Mesothelial cell of epicardium (in vitro differentiated cells): ENCODE measurements at regions not wholly inside any gene's neighbourhood (a gene's known extent, or its start where the extent isn't known, plus 50 kb on each side); places are given as distances from the start of the nearest gene placed in this dataset.

Source experiments
- DNase-seq, 2 experiments: peaks; one replicate each; pipeline ENCODE4 v3.0.0; 2021; ENCODE audit warnings: low spot score in 2 of 2; ENCODE audit not compliant: unreplicated experiment in 2 of 2
- H3K27ac Mint-ChIP-seq: 2 replicates; pipeline ENCODE4 v1.8.0; 2021; ENCODE audit warnings: mixed read lengths
- H3K27me3 Mint-ChIP-seq: 2 replicates; pipeline ENCODE4 v1.8.0; 2021; ENCODE audit warnings: low read depth, mixed read lengths
- H3K36me3 Mint-ChIP-seq: 2 replicates; pipeline ENCODE4 v1.8.0; 2021; ENCODE audit warnings: mixed read lengths
- H3K4me1 Mint-ChIP-seq: 2 replicates; pipeline ENCODE4 v1.8.0; 2021; ENCODE audit warnings: mixed read lengths
- H3K4me3 Mint-ChIP-seq: 2 replicates; pipeline ENCODE4 v1.8.0; 2021; ENCODE audit warnings: mild to moderate bottlenecking, moderate library complexity, mixed read lengths
- H3K9me3 Mint-ChIP-seq: 2 replicates; pipeline ENCODE4 v1.8.0; 2021; ENCODE audit warnings: mixed read lengths
- CTCF ChIP-seq: fragments of 200-600 bp; sonication (generic); IDR thresholded peaks from one replicate; pipeline ENCODE4 v1.5.0; 2021; ENCODE audit warnings: antibody characterized with exemption; ENCODE audit not compliant: unreplicated experiment

- Mint-ChIP-seq H3K4me3 (no peak overlapping the region), H3K36me3 (no peaks in the 10 kb centered on the region), H3K27ac (no peak overlapping the region), H3K9me3 (no peaks in the 10 kb centered on the region), H3K4me1 (peaks cover 44% of the 10 kb centered on the region), H3K27me3 (no peaks in the 10 kb centered on the region)
- no peak for TF ChIP-seq CTCF
- DNase-seq, result no peak
Measured at GRCh38 chr16:85348065-85348840, 236.0 kb upstream of the CIBAR2 start.

- H3K4me3 Mint-ChIP-seq, result no peak overlapping the region
- no peaks in the 10 kb centered on the region for H3K9me3 Mint-ChIP-seq
- no peaks in the 10 kb centered on the region for H3K27me3 Mint-ChIP-seq
Measured at GRCh38 chr16:85348911-85349334, 236.7 kb upstream of the CIBAR2 start.

GRCh38 chr16:85349365-85350145 lies 237.3 kb upstream of the CIBAR2 start:
- Mint-ChIP-seq H3K9me3 (no peaks in the 10 kb centered on the region), H3K36me3 (no peaks in the 10 kb centered on the region), H3K27ac (peak overlapping the region; percentile 86), H3K4me3 (no peak overlapping the region), H3K4me1 (peaks cover 57% of the 10 kb centered on the region), H3K27me3 (no peaks in the 10 kb centered on the region)
- TF ChIP-seq CTCF, result no peak
- DNase-seq, result no peak

More at GRCh38 chr16:85348911-85349334, 236.7 kb upstream of the CIBAR2 start:
- Mint-ChIP-seq H3K4me1 (peaks cover 50% of the 10 kb centered on the region), H3K36me3 (no peaks in the 10 kb centered on the region), H3K27ac (peak overlapping the region; percentile 69)
- TF ChIP-seq CTCF, result no peak
- DNase-seq, result no peak

- H3K27ac Mint-ChIP-seq, result peak overlapping the region; percentile 87
- H3K27me3 Mint-ChIP-seq, result no peaks in the 10 kb centered on the region
- H3K4me1 Mint-ChIP-seq, result peaks cover 63% of the 10 kb centered on the region
- no peaks in the 10 kb centered on the region for H3K36me3 Mint-ChIP-seq
- no peak for DNase-seq
- TF ChIP-seq CTCF, result no peak
- H3K9me3 Mint-ChIP-seq, result no peaks in the 10 kb centered on the region
- no peak overlapping the region for H3K4me3 Mint-ChIP-seq
Measured at GRCh38 chr16:85350146-85350728, 238.0 kb upstream of the CIBAR2 start.

GRCh38 chr16:85350973-85351372 lies 238.7 kb upstream of the CIBAR2 start:
- DNase-seq, result peak; percentile 59 to 73
- TF ChIP-seq CTCF, result no peak
- Mint-ChIP-seq H3K27ac (peak overlapping the region; percentile 87), H3K36me3 (no peaks in the 10 kb centered on the region), H3K9me3 (no peaks in the 10 kb centered on the region), H3K27me3 (no peaks in the 10 kb centered on the region), H3K4me3 (peak overlapping the region; percentile 2), H3K4me1 (peaks cover 70% of the 10 kb centered on the region)
